NCI-H2029 (cell line): ENCODE measurements at regions not wholly inside any gene's neighbourhood (a gene's known extent, or its start where the extent isn't known, plus 50 kb on each side); places are given as distances from the start of the nearest gene placed in this dataset.

Experiments used
- DNase-seq: peaks from one replicate; lab custom pipeline; 2025; lab: John Stamatoyannopoulos, UW

DNA sequence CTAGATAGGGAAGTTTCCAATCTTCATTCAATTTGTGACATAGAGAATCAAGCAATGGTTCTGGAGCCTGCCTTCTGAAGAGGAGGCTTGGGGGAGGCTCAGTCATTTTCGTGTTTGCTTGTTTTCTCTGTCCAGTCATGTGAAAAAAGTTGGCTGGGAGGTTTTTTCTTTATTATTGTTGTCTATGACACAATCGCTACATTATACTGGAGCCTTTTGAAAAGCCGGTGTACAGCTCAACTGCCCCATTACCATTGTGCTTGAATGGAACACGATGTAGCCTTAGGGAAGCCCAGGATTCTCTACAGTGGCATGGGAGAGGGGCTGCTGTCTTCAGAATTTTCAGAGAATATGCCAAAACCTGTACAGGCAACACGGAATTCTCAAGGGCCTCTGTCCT, 57.9 kb upstream of the NCAM1 start:
- DNase-seq, result peak; percentile 31

DNA sequence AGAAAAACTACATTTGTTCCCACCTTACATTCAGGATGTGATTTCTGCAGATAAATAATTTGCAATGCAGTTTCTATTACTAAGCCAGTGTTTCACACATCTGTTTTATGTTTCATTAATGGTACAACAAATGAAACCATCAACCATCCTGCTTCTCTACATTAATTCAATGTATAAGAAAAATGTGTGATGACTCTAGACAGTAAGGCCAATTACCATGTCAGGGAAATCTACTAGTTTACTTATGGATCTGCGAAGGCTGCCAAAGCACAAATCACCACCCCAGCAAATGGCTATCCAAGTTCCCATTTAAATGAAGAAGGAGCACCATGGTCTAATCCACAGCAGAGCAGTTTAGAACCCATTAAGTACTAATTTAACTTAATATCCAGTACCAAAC, 50.1 kb upstream of the NCAM1 start:
- no peak for DNase-seq
